ENCODE measurements at regions not wholly inside any gene's neighbourhood (a gene's known extent, or its start where the extent isn't known, plus 50 kb on each side); places are given as distances from the start of the nearest gene placed in this dataset.

DNA sequence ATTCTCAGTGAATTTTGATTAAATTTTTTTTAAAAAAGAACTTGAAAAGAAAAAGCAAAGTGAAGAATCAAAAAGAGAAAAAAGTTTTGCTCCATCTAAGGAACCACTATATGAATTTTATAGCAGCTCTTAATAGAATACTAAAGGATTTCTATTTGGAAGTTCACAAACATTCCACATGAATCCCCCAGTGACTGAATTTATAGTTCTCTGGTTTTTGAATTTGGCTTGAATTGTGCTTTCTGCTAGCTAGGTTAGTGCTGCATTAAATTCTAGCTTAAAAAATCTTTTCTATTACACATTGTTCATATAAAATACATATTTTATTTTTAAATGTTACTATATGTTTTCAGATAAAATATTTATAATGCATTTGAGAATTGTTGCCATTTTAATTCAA, 675.4 kb downstream of the RERGL start:
- TF ChIP-seq, protein P1, sequence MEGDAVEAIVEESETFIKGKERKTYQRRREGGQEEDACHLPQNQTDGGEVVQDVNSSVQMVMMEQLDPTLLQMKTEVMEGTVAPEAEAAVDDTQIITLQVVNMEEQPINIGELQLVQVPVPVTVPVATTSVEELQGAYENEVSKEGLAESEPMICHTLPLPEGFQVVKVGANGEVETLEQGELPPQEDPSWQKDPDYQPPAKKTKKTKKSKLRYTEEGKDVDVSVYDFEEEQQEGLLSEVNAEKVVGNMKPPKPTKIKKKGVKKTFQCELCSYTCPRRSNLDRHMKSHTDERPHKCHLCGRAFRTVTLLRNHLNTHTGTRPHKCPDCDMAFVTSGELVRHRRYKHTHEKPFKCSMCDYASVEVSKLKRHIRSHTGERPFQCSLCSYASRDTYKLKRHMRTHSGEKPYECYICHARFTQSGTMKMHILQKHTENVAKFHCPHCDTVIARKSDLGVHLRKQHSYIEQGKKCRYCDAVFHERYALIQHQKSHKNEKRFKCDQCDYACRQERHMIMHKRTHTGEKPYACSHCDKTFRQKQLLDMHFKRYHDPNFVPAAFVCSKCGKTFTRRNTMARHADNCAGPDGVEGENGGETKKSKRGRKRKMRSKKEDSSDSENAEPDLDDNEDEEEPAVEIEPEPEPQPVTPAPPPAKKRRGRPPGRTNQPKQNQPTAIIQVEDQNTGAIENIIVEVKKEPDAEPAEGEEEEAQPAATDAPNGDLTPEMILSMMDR (IDR thresholded peaks at IDR 0.05; ENCODE audit: low read length): no peak
- TF ChIP-seq EZH2 (IDR thresholded peaks at IDR 0.05; ENCODE audit: borderline replicate concordance, low read length): no peak
